Lower leg skin (tissue), 4 donors: ENCODE measurements at regions not wholly inside any gene's neighbourhood (a gene's known extent, or its start where the extent isn't known, plus 50 kb on each side); places are given as distances from the start of the nearest gene placed in this dataset.

Experiments
- DNase-seq, 2 donors: peaks; one replicate each; pipeline ENCODE4 v3.0.0-alpha.2; 2019; ENCODE audit warnings: low spot score in 2 of 2
- H3K4me3 ChIP-seq: fragments of 200-600 bp; sonication (generic); 2 replicates; pipeline ENCODE4 v1.5.1; 2017; ENCODE audit warnings: mild to moderate bottlenecking, low read depth; ENCODE audit not compliant: poor library complexity, severe bottlenecking
- CTCF ChIP-seq, 3 donors: fragments of 450-650 bp; IDR thresholded peaks; one replicate each; pipeline ENCODE4 v1.5.1; 2016; ENCODE audit warnings: antibody characterized with exemption in 3 of 3, mild to moderate bottlenecking in 3 of 3, moderate library complexity in 2 of 3
- POLR2A ChIP-seq, 2 donors: fragments of 450-650 bp; IDR thresholded peaks; one replicate each; pipeline ENCODE4 v1.6.1; 2016 to 2017; ENCODE audit warnings: antibody characterized with exemption in 2 of 2, mild to moderate bottlenecking in 1 of 2, moderate library complexity in 1 of 2
- WGBS, 2 donors: methylation state at CpG; one replicate each; pipeline ENCODE4 v1.1.5; 2018; 5-methylcytosine and 5-hydroxymethylcytosine counted together
- intact Hi-C: fragments of 100-400 bp; cut with DNase I; formaldehyde crosslinking; loops from one replicate; pipeline ENCODE4 v1.15.0; 2023; ENCODE audit warnings: low total_unique reads

DNA sequence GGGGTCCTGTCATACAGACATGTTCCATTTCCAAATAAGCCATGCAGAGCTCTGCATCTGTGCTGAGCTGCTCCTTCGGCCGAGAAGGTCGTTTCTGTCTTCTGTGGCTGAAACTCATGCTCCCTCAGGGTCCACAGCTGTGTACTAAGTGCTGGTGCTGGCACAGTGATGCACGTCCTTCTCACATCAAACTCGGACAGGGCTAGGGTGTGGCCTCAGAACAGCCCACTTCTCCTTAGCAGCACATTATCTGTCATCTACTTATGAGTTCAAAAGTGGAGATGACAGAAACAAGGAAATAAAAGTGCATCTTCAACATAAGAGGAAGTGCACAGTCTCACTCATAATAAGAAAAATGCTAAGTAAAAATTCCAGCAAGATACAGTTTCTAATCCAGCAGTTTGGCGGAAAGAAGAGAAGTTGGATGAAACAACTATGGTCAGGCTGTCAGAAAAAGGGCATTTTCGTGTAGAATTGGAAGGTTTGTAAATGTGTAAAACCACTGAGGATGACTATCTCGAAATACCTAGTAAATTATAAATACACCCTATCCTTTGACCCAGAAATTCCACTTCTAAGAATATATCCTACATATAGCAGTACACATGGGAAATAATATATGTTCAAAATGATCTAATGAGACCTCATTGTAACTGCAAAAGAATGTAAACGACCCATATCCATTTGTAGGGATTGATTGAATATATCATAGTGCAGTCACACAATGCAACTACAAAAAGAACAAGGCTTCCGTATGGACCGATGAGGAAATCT lies 53.7 kb upstream of the APCDD1 start:
- no peak overlapping the region for H3K4me3 ChIP-seq
- intact Hi-C loops, result no loop called here
- TF ChIP-seq CTCF (IDR thresholded peaks at IDR 0.05) (no peak), POLR2A (IDR thresholded peaks at IDR 0.05) (no peak)
- WGBS, 2 donors, result 63 to 68% methylated on average over 11 of the region's 11 CpGs
- peak in 1 of 2 donors; percentile 76 for DNase-seq

DNA sequence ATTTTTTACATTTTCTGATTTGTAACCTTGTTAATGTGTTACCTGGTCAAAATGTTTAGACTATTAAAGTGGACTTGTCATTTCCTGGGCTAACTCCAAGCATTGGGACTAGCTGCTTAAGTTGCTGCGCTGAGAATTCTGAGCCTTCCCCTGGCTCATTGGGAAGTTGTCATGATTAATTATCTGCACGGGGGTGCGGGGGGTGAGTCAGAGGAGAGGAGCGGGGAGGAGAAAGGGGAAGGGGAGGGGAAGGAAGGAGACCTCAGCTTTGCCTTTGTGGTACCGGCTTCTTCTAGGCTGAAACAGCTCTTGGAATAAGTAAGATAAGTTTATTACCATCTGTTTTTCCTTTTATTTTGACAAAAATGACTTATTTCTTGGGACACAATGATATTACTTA lies 52.9 kb upstream of the APCDD1 start:
- TF ChIP-seq CTCF (IDR thresholded peaks at IDR 0.05) (no peak), POLR2A (IDR thresholded peaks at IDR 0.05) (no peak)
- no peak for DNase-seq
- intact Hi-C loops, result no loop called here
- no peak overlapping the region for H3K4me3 ChIP-seq
- WGBS, 2 donors, result 9 to 22% methylated on average over 5 of the region's 5 CpGs

- H3K4me3 ChIP-seq, result no peak overlapping the region
- intact Hi-C loops, result no loop called here
- WGBS, 2 donors, result 79 to 86% methylated on average over 6 of the region's 6 CpGs
- no peak for TF ChIP-seq POLR2A (IDR thresholded peaks at IDR 0.05)
- DNase-seq, result no peak
Measured at GRCh38 chr18:10401930-10402329, 52.5 kb upstream of the APCDD1 start.

- intact Hi-C loops, result no loop called here
- WGBS, 2 donors, result 86 to 87% methylated on average over 8 of the region's 8 CpGs
- H3K4me3 ChIP-seq, result no peak overlapping the region
- TF ChIP-seq CTCF (IDR thresholded peaks at IDR 0.05) (no peak), POLR2A (IDR thresholded peaks at IDR 0.05) (no peak)
- DNase-seq, result no peak
Measured at GRCh38 chr18:10402871-10403559, 51.4 kb upstream of the APCDD1 start.

DNA sequence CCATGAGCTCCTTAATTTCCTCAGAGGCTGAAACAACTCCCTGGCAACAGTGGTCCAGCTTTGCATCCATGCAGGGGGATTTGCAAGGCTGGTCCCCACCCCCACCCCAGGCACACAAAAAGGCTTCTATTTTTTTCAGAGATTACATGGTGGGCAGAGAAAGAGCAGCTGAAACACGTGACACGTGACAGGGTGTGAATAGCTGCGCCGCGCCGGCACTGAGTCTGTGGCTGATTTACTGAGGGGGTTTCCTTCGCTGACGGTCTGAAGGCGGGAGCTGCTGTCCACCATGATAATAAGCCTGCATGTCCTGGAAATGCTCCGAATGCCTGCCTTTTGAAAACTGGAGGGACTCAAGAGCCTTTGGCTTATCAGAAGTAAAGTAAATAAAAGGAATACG lies 50.7 kb upstream of the APCDD1 start:
- WGBS, 2 donors, result 81 to 85% methylated on average over 11 of the region's 11 CpGs
- H3K4me3 ChIP-seq, result no peak overlapping the region
- intact Hi-C loops, result no loop called here
- DNase-seq, result no peak
- TF ChIP-seq CTCF (IDR thresholded peaks at IDR 0.05) (no peak), POLR2A (IDR thresholded peaks at IDR 0.05) (no peak)

GRCh38 chr18:10404168-10404567 lies 50.3 kb upstream of the APCDD1 start:
- H3K4me3 ChIP-seq, result no peak overlapping the region
- TF ChIP-seq CTCF (IDR thresholded peaks at IDR 0.05) (no peak), POLR2A (IDR thresholded peaks at IDR 0.05) (no peak)
- WGBS, 2 donors, result 48 to 52% methylated on average over 9 of the region's 9 CpGs
- intact Hi-C loops, result no loop called here
- no peak for DNase-seq
